ENCODE measurements at regions not wholly inside any gene's neighbourhood (a gene's known extent, or its start where the extent isn't known, plus 50 kb on each side); places are given as distances from the start of the nearest gene placed in this dataset.
"Not testable (repeated sequence)": the region's sequence is repeated elsewhere in the genome, so short reads cannot be mapped to it uniquely, and the experiment has no call there.

GRCh38 chr13:53101883-53102282 is 73.3 kb downstream of the OLFM4 start:
- H3K27me3 ChIP-seq (ENCODE audit: control insufficient read depth, insufficient read depth, low read length), result no peaks in the 10 kb centered on the region
- H3K36me3 ChIP-seq (ENCODE audit: control insufficient read depth, insufficient read depth, low read length), result no peaks in the 10 kb centered on the region
- H3K4me1 ChIP-seq (ENCODE audit: control insufficient read depth, insufficient read depth, low read length), result no peaks in the 10 kb centered on the region
- no peak overlapping the region for H3K9ac ChIP-seq (ENCODE audit: low read depth, low read length)
- H3K4me3 ChIP-seq (ENCODE audit: low read depth, low read length), result no peak overlapping the region
- no peaks in the 10 kb centered on the region for H3K9me3 ChIP-seq (ENCODE audit: control insufficient read depth, insufficient read depth, low read length)

- Histone ChIP-seq H3K9ac (ENCODE audit: low read depth, low read length) (no peak overlapping the region), H3K9me3 (ENCODE audit: control insufficient read depth, insufficient read depth, low read length) (no peaks in the 10 kb centered on the region), H3K36me3 (ENCODE audit: control insufficient read depth, insufficient read depth, low read length) (no peaks in the 10 kb centered on the region), H3K4me3 (ENCODE audit: low read depth, low read length) (no peak overlapping the region), H3K4me1 (ENCODE audit: control insufficient read depth, insufficient read depth, low read length) (no peaks in the 10 kb centered on the region), H3K27me3 (ENCODE audit: control insufficient read depth, insufficient read depth, low read length) (no peaks in the 10 kb centered on the region)
Observed at GRCh38 chr13:53104136-53104535, 75.5 kb downstream of the OLFM4 start.

- no peaks in the 10 kb centered on the region for H3K9me3 ChIP-seq (ENCODE audit: control insufficient read depth, insufficient read depth, low read length)
- H3K4me3 ChIP-seq (ENCODE audit: low read depth, low read length), result no peak overlapping the region
- no peaks in the 10 kb centered on the region for H3K36me3 ChIP-seq (ENCODE audit: control insufficient read depth, insufficient read depth, low read length)
- no peaks in the 10 kb centered on the region for H3K4me1 ChIP-seq (ENCODE audit: control insufficient read depth, insufficient read depth, low read length)
- no peaks in the 10 kb centered on the region for H3K27me3 ChIP-seq (ENCODE audit: control insufficient read depth, insufficient read depth, low read length)
- H3K9ac ChIP-seq (ENCODE audit: low read depth, low read length), result no peak overlapping the region
Observed at GRCh38 chr13:53105477-53105876, 76.9 kb downstream of the OLFM4 start.

- H3K27me3 ChIP-seq (ENCODE audit: control insufficient read depth, insufficient read depth, low read length), result no peaks in the 10 kb centered on the region
- H3K9ac ChIP-seq (ENCODE audit: low read depth, low read length), result no peak overlapping the region
- no peaks in the 10 kb centered on the region for H3K9me3 ChIP-seq (ENCODE audit: control insufficient read depth, insufficient read depth, low read length)
- H3K36me3 ChIP-seq (ENCODE audit: control insufficient read depth, insufficient read depth, low read length), result no peaks in the 10 kb centered on the region
- no peak overlapping the region for H3K4me3 ChIP-seq (ENCODE audit: low read depth, low read length)
- no peaks in the 10 kb centered on the region for H3K4me1 ChIP-seq (ENCODE audit: control insufficient read depth, insufficient read depth, low read length)
Observed at GRCh38 chr13:53105890-53106289, 77.3 kb downstream of the OLFM4 start.

- Histone ChIP-seq H3K9ac (ENCODE audit: low read depth, low read length) (no peak overlapping the region), H3K9me3 (ENCODE audit: control insufficient read depth, insufficient read depth, low read length) (no peaks in the 10 kb centered on the region), H3K27me3 (ENCODE audit: control insufficient read depth, insufficient read depth, low read length) (no peaks in the 10 kb centered on the region), H3K36me3 (ENCODE audit: control insufficient read depth, insufficient read depth, low read length) (no peaks in the 10 kb centered on the region), H3K4me3 (ENCODE audit: low read depth, low read length) (no peak overlapping the region), H3K4me1 (ENCODE audit: control insufficient read depth, insufficient read depth, low read length) (no peaks in the 10 kb centered on the region)
Observed at GRCh38 chr13:53110181-53110580, 81.6 kb downstream of the OLFM4 start.

GRCh38 chr13:53110614-53111013 is 82.0 kb downstream of the OLFM4 start:
- Histone ChIP-seq H3K4me1 (ENCODE audit: control insufficient read depth, insufficient read depth, low read length) (no peaks in the 10 kb centered on the region), H3K9ac (ENCODE audit: low read depth, low read length) (no peak overlapping the region), H3K27me3 (ENCODE audit: control insufficient read depth, insufficient read depth, low read length) (no peaks in the 10 kb centered on the region), H3K36me3 (ENCODE audit: control insufficient read depth, insufficient read depth, low read length) (no peaks in the 10 kb centered on the region), H3K9me3 (ENCODE audit: control insufficient read depth, insufficient read depth, low read length) (no peaks in the 10 kb centered on the region), H3K4me3 (ENCODE audit: low read depth, low read length) (no peak overlapping the region)

- Histone ChIP-seq H3K36me3 (ENCODE audit: control insufficient read depth, insufficient read depth, low read length) (no peaks in the 10 kb centered on the region), H3K27me3 (ENCODE audit: control insufficient read depth, insufficient read depth, low read length) (no peaks in the 10 kb centered on the region), H3K9ac (ENCODE audit: low read depth, low read length) (no peak overlapping the region), H3K4me3 (ENCODE audit: low read depth, low read length) (no peak overlapping the region), H3K4me1 (ENCODE audit: control insufficient read depth, insufficient read depth, low read length) (no peaks in the 10 kb centered on the region), H3K9me3 (ENCODE audit: control insufficient read depth, insufficient read depth, low read length) (no peaks in the 10 kb centered on the region)
Observed at GRCh38 chr13:53112522-53112921, 83.9 kb downstream of the OLFM4 start.

GRCh38 chr13:53117048-53117447 is 88.4 kb downstream of the OLFM4 start:
- H3K4me3 ChIP-seq (ENCODE audit: low read depth, low read length); H3K27me3 ChIP-seq (ENCODE audit: control insufficient read depth, insufficient read depth, low read length); H3K9me3 ChIP-seq (ENCODE audit: control insufficient read depth, insufficient read depth, low read length); H3K4me1 ChIP-seq (ENCODE audit: control insufficient read depth, insufficient read depth, low read length); H3K9ac ChIP-seq (ENCODE audit: low read depth, low read length); H3K36me3 ChIP-seq (ENCODE audit: control insufficient read depth, insufficient read depth, low read length): not testable (repeated sequence)

- no peaks in the 10 kb centered on the region for H3K27me3 ChIP-seq (ENCODE audit: control insufficient read depth, insufficient read depth, low read length)
- H3K4me3 ChIP-seq (ENCODE audit: low read depth, low read length), result peak overlapping the region; percentile 14
- H3K36me3 ChIP-seq (ENCODE audit: control insufficient read depth, insufficient read depth, low read length), result no peaks in the 10 kb centered on the region
- peaks cover 8% of the 10 kb centered on the region for H3K4me1 ChIP-seq (ENCODE audit: control insufficient read depth, insufficient read depth, low read length)
- H3K9ac ChIP-seq (ENCODE audit: low read depth, low read length), result no peak overlapping the region
- H3K9me3 ChIP-seq (ENCODE audit: control insufficient read depth, insufficient read depth, low read length), result no peaks in the 10 kb centered on the region
Observed at GRCh38 chr13:53121131-53121773, 92.6 kb downstream of the OLFM4 start.

GRCh38 chr13:53121919-53122318 is 93.3 kb downstream of the OLFM4 start:
- Histone ChIP-seq H3K27me3 (ENCODE audit: control insufficient read depth, insufficient read depth, low read length) (no peaks in the 10 kb centered on the region), H3K9me3 (ENCODE audit: control insufficient read depth, insufficient read depth, low read length) (no peaks in the 10 kb centered on the region), H3K9ac (ENCODE audit: low read depth, low read length) (peak overlapping the region; percentile 29), H3K4me3 (ENCODE audit: low read depth, low read length) (no peak overlapping the region), H3K36me3 (ENCODE audit: control insufficient read depth, insufficient read depth, low read length) (no peaks in the 10 kb centered on the region), H3K4me1 (ENCODE audit: control insufficient read depth, insufficient read depth, low read length) (peaks cover 8% of the 10 kb centered on the region)

- Histone ChIP-seq H3K9ac (ENCODE audit: low read depth, low read length) (no peak overlapping the region), H3K9me3 (ENCODE audit: control insufficient read depth, insufficient read depth, low read length) (no peaks in the 10 kb centered on the region), H3K4me3 (ENCODE audit: low read depth, low read length) (no peak overlapping the region), H3K36me3 (ENCODE audit: control insufficient read depth, insufficient read depth, low read length) (no peaks in the 10 kb centered on the region), H3K4me1 (ENCODE audit: control insufficient read depth, insufficient read depth, low read length) (peaks cover 8% of the 10 kb centered on the region), H3K27me3 (ENCODE audit: control insufficient read depth, insufficient read depth, low read length) (no peaks in the 10 kb centered on the region)
Observed at GRCh38 chr13:53123536-53123935, 94.9 kb downstream of the OLFM4 start.

GRCh38 chr13:53124623-53125022 is 96.0 kb downstream of the OLFM4 start:
- no peak overlapping the region for H3K4me3 ChIP-seq (ENCODE audit: low read depth, low read length)
- H3K4me1 ChIP-seq (ENCODE audit: control insufficient read depth, insufficient read depth, low read length), result peaks cover 8% of the 10 kb centered on the region
- no peaks in the 10 kb centered on the region for H3K36me3 ChIP-seq (ENCODE audit: control insufficient read depth, insufficient read depth, low read length)
- H3K9ac ChIP-seq (ENCODE audit: low read depth, low read length), result no peak overlapping the region
- no peaks in the 10 kb centered on the region for H3K27me3 ChIP-seq (ENCODE audit: control insufficient read depth, insufficient read depth, low read length)
- no peaks in the 10 kb centered on the region for H3K9me3 ChIP-seq (ENCODE audit: control insufficient read depth, insufficient read depth, low read length)
